ENCODE measurements at regions not wholly inside any gene's neighbourhood (a gene's known extent, or its start where the extent isn't known, plus 50 kb on each side); places are given as distances from the start of the nearest gene placed in this dataset.
A peak's percentile ranks its signal among the peaks of the same experiment; 100 is the strongest.

GRCh38 chr5:124438903-124439281 is 307.5 kb downstream of the ZNF608 start:
- Histone ChIP-seq H3K4me1 (ENCODE audit: control insufficient read depth in 1 of 2, insufficient read depth in 2 of 2, low read length in 2 of 2) (no peaks in the 10 kb centered on the region), H3K4me3 (replicated peaks in 1 of 3; ENCODE audit: low read depth in 2 of 3, low read length in 3 of 3) (no peak overlapping the region), H3K9me3 (replicated peaks in 1 of 2; ENCODE audit: control insufficient read depth in 1 of 2, insufficient read depth in 1 of 2, low read length in 2 of 2) (peaks cover 0 to 3% of the 10 kb centered on the region in 2 donors), H4K20me1 (ENCODE audit: insufficient read depth, low read length) (no peaks in the 10 kb centered on the region), H2AFZ (ENCODE audit: insufficient read depth, low read depth, low read length, poor library complexity, severe bottlenecking) (no peak overlapping the region), H3K27ac (ENCODE audit: low read depth in 1 of 2, low read length in 2 of 2) (no peak overlapping the region), H3K4me2 (replicated peaks; ENCODE audit: extremely low read depth, low read length, poor library complexity, severe bottlenecking) (no peak overlapping the region), H3K27me3 (ENCODE audit: control insufficient read depth in 2 of 2, insufficient read depth in 2 of 2, low read length in 2 of 2) (no peaks in the 10 kb centered on the region), H3K36me3 (replicated peaks in 1 of 2; ENCODE audit: control insufficient read depth in 1 of 2, insufficient read depth in 2 of 2, low read length in 2 of 2) (no peaks in the 10 kb centered on the region), H3K79me2 (ENCODE audit: insufficient read depth, low read length) (no peaks in the 10 kb centered on the region), H3K9ac (ENCODE audit: insufficient read depth, low read length, poor library complexity, severe bottlenecking) (no peak overlapping the region)
- Mint-ChIP-seq H3K4me1 (no peaks in the 10 kb centered on the region), H3K27me3 (ENCODE audit: low read depth in 3 of 3) (peaks cover 0 to 2% (median 1%) of the 10 kb centered on the region in 3 donors), H3K9me3 (peaks cover 0 to 9% (median 3%) of the 10 kb centered on the region in 7 donors), H3K36me3 (no peaks in the 10 kb centered on the region), H3K27ac (peak overlapping the region in 1 of 7 donors; percentile 59), H3K4me3 (no peak overlapping the region)
- no peak for TF ChIP-seq CTCF (IDR thresholded peaks at IDR 0.05)
- no peak for DNase-seq
- 60% methylated on average over 2 of the region's 5 CpGs for WGBS (ENCODE audit: insufficient coverage)
- intact Hi-C loops (cut with micrococcal nuclease): no loop called here

- DNase-seq: no peak
- peaks cover 0 to 3% of the 10 kb centered on the region in 2 donors for H3K9me3 ChIP-seq (replicated peaks in 1 of 2; ENCODE audit: control insufficient read depth in 1 of 2, insufficient read depth in 1 of 2, low read length in 2 of 2)
- no peaks in the 10 kb centered on the region for H4K20me1 ChIP-seq (ENCODE audit: insufficient read depth, low read length)
- Mint-ChIP-seq H3K9me3 (peaks cover 0 to 11% (median 3%) of the 10 kb centered on the region in 7 donors), H3K36me3 (no peaks in the 10 kb centered on the region), H3K27ac (no peak overlapping the region), H3K4me1 (no peaks in the 10 kb centered on the region), H3K27me3 (ENCODE audit: low read depth in 3 of 3) (peaks cover 0 to 2% (median 0%) of the 10 kb centered on the region in 3 donors), H3K4me3 (no peak overlapping the region)
- H3K79me2 ChIP-seq (ENCODE audit: insufficient read depth, low read length): no peaks in the 10 kb centered on the region
- no peaks in the 10 kb centered on the region for H3K4me1 ChIP-seq (ENCODE audit: control insufficient read depth in 1 of 2, insufficient read depth in 2 of 2, low read length in 2 of 2)
- intact Hi-C loops (cut with micrococcal nuclease): no loop called here
- no peak overlapping the region for H2AFZ ChIP-seq (ENCODE audit: insufficient read depth, low read depth, low read length, poor library complexity, severe bottlenecking)
- H3K4me3 ChIP-seq (replicated peaks in 1 of 3; ENCODE audit: low read depth in 2 of 3, low read length in 3 of 3): no peak overlapping the region
- no peaks in the 10 kb centered on the region for H3K36me3 ChIP-seq (replicated peaks in 1 of 2; ENCODE audit: control insufficient read depth in 1 of 2, insufficient read depth in 2 of 2, low read length in 2 of 2)
- TF ChIP-seq CTCF (IDR thresholded peaks at IDR 0.05): no peak
- no peak overlapping the region for H3K9ac ChIP-seq (ENCODE audit: insufficient read depth, low read length, poor library complexity, severe bottlenecking)
- WGBS (ENCODE audit: insufficient coverage): 99% methylated on average over 9 of the region's 14 CpGs
- H3K27ac ChIP-seq (ENCODE audit: low read depth in 1 of 2, low read length in 2 of 2): no peak overlapping the region
- no peak overlapping the region for H3K4me2 ChIP-seq (replicated peaks; ENCODE audit: extremely low read depth, low read length, poor library complexity, severe bottlenecking)
- no peaks in the 10 kb centered on the region for H3K27me3 ChIP-seq (ENCODE audit: control insufficient read depth in 2 of 2, insufficient read depth in 2 of 2, low read length in 2 of 2)
These were observed 308.2 kb downstream of the ZNF608 start for GRCh38 chr5:124438026-124438902.

Measured in CD14-positive monocyte (primary cell).